HepG2 (cell line): ENCODE measurements at regions not wholly inside any gene's neighbourhood (a gene's known extent, or its start where the extent isn't known, plus 50 kb on each side); places are given as distances from the start of the nearest gene placed in this dataset.

Experiments
- ATAC-seq: fragments of 200-7000 bp; cut with Tn5 transposase; 3 replicates; pipeline ENCODE4 v1.9.1; 2020; ENCODE audit warnings: mild to moderate bottlenecking, moderate library complexity
- BruUV-seq: library from RNA; stranded (reverse); fragments of 400-500 nt; replicated peaks from 2 replicates; lab custom pipeline; 2021; lab: Mats Ljungman, UMichigan
- CTCF ChIA-PET: fragments of 300-600 bp; formaldehyde crosslinking; extraction: SDS; loops from one replicate; lab custom pipeline; 2021; ENCODE audit warnings: low total read pairs, inconsistent platforms, low intra/inter-chr PET ratio; lab: Yijun Ruan, JAX
- POLR2A ChIA-PET: fragments of 350-600 bp; sonication (Branson Sonifier 250); formaldehyde crosslinking; loops from one replicate; lab custom pipeline; 2020; ENCODE audit warnings: antibody characterized with exemption, inconsistent platforms; lab: Yijun Ruan, JAX
- DNase-seq: peaks from one replicate; pipeline ENCODE4 v3.0.0-alpha.2; 2015; ENCODE audit warnings: low spot score
- FAIRE-seq: peaks from 3 replicates; lab custom pipeline; 2011; peaks lifted over from hg19 to GRCh38; lab: Jason Lieb, UNC
- H2AFZ ChIP-seq: one replicate; pipeline ENCODE4 v1.6.1; 2011; ENCODE audit warnings: low read length, inconsistent platforms
- H3K27ac ChIP-seq: fragments of 300-600 bp; 3 replicates; pipeline ENCODE4 v1.8.0; 2011; ENCODE audit warnings: mixed run types, mild to moderate bottlenecking, mixed read lengths, low read length, inconsistent platforms; ENCODE audit not compliant: insufficient read depth; ENCODE audit errors: extremely low read length
- H3K27me3 ChIP-seq, 2 experiments: fragments of 200-600 bp in 1 of 2; 2 replicates in 1 of 2; 3 replicates in 1 of 2; pipeline versions ENCODE4 v1.6.0 to v1.8.0; 2011; ENCODE audit warnings: low read length in 2 of 2, mild to moderate bottlenecking in 2 of 2, moderate library complexity in 2 of 2, inconsistent platforms in 1 of 2; ENCODE audit not compliant: insufficient read depth in 2 of 2, control insufficient read depth in 1 of 2
- H3K36me3 ChIP-seq, 2 experiments: fragments of 200-600 bp in 1 of 2; replicated peaks in 1 of 2; 2 replicates in 1 of 2; 3 replicates in 1 of 2; pipeline versions ENCODE4 v1.5.1 to v1.8.0; 2011; ENCODE audit warnings: low read length in 2 of 2, inconsistent platforms in 1 of 2; ENCODE audit not compliant: insufficient read depth in 2 of 2, control insufficient read depth in 1 of 2
- H3K4me1 ChIP-seq: 2 replicates; pipeline ENCODE4 v1.5.1; 2012; ENCODE audit warnings: low read length, inconsistent platforms; ENCODE audit not compliant: insufficient read depth
- H3K4me2 ChIP-seq: 2 replicates; pipeline ENCODE4 v1.6.0; 2011; ENCODE audit warnings: low read depth, low read length, inconsistent platforms
- H3K4me3 ChIP-seq, 3 experiments: fragments of 200-600 bp in 1 of 3; sonication (generic), shearing (Covaris generic) in 1 of 3; replicated peaks in 1 of 3; 2 replicates each; pipeline ENCODE4 v1.5.1; 2011 to 2016; ENCODE audit warnings: low read length in 3 of 3, inconsistent platforms in 2 of 3, low read depth in 2 of 3, mild to moderate bottlenecking in 2 of 3, control low read depth in 1 of 3, mixed read lengths in 1 of 3; ENCODE audit not compliant: insufficient read depth in 1 of 3
- H3K79me2 ChIP-seq: one replicate; pipeline ENCODE4 v1.6.1; 2011; ENCODE audit warnings: low read length, inconsistent platforms; ENCODE audit not compliant: insufficient read depth
- H3K9ac ChIP-seq: 2 replicates; pipeline ENCODE4 v1.6.0; 2011; ENCODE audit warnings: mild to moderate bottlenecking, low read depth, low read length, inconsistent platforms; ENCODE audit not compliant: insufficient read depth
- H3K9me3 ChIP-seq: 2 replicates; pipeline ENCODE4 v1.5.1; 2012; ENCODE audit warnings: mild to moderate bottlenecking, low read length
- H4K20me1 ChIP-seq: 2 replicates; pipeline ENCODE4 v1.6.0; 2011; ENCODE audit warnings: inconsistent platforms, mild to moderate bottlenecking, low read length, moderate library complexity; ENCODE audit not compliant: insufficient read depth
- CHD2 ChIP-seq: IDR thresholded peaks from 2 replicates; pipeline ENCODE4 v1.6.1; 2011; ENCODE audit warnings: low read depth, low read length, improper control_type of control experiment
- HMG20A ChIP-seq: IDR thresholded peaks from 2 replicates; pipeline ENCODE4 v1.6.1; 2016; ENCODE audit warnings: borderline replicate concordance
- LCORL ChIP-seq, 2 experiments: fragments of 450-650 bp in 1 of 2; sonication (generic) in 1 of 2; formaldehyde crosslinking in 1 of 2; IDR thresholded peaks; 2 replicates each; pipeline versions ENCODE4 v1.5.0 to v1.6.1; 2017 to 2020; ENCODE audit warnings: antibody characterized with exemption in 1 of 2, missing genetic modification reagents in 1 of 2
- MAFK ChIP-seq, 2 experiments: IDR thresholded peaks in 1 of 2; conservative IDR thresholded peaks in 1 of 2; 2 replicates each; pipeline ENCODE4 v1.6.1; 2011; ENCODE audit warnings: improper control_type of control experiment in 2 of 2, low read length in 2 of 2
- MED8 ChIP-seq: sonication (generic); formaldehyde crosslinking; IDR thresholded peaks from 2 replicates; pipeline ENCODE4 v1.8.1; 2023; ENCODE audit warnings: mild to moderate bottlenecking, missing genetic modification reagents; ENCODE audit not compliant: insufficient replicate concordance
- RBAK ChIP-seq: sonication (generic); formaldehyde crosslinking; IDR thresholded peaks from 2 replicates; pipeline ENCODE4 v1.5.1; 2020; ENCODE audit warnings: mild to moderate bottlenecking, missing genetic modification reagents
- RFXAP ChIP-seq: sonication (generic); formaldehyde crosslinking; IDR thresholded peaks from 2 replicates; pipeline ENCODE4 v1.4.0; 2020; ENCODE audit warnings: missing genetic modification reagents, borderline replicate concordance
- THYN1 ChIP-seq: sonication (generic); formaldehyde crosslinking; IDR thresholded peaks from 2 replicates; pipeline ENCODE4 v1.8.1; 2023; ENCODE audit warnings: low read depth, mild to moderate bottlenecking, moderate library complexity, missing genetic modification reagents, borderline replicate concordance
- WIZ ChIP-seq: sonication (generic); formaldehyde crosslinking; IDR thresholded peaks from 2 replicates; pipeline ENCODE4 v1.5.1; 2020; ENCODE audit warnings: mild to moderate bottlenecking, missing genetic modification reagents
- ZNF225 ChIP-seq: sonication (generic); formaldehyde crosslinking; IDR thresholded peaks from 2 replicates; pipeline ENCODE4 v1.4.0; 2020; ENCODE audit warnings: mild to moderate bottlenecking, missing genetic modification reagents
- ZNF350 ChIP-seq: sonication (generic); formaldehyde crosslinking; IDR thresholded peaks from 2 replicates; pipeline ENCODE4 v1.4.0; 2020; ENCODE audit warnings: mild to moderate bottlenecking, low read depth, missing genetic modification reagents, borderline replicate concordance
- ZNF558 ChIP-seq: sonication (generic); formaldehyde crosslinking; IDR thresholded peaks from 2 replicates; pipeline ENCODE4 v1.9.0; 2022; ENCODE audit warnings: mild to moderate bottlenecking, missing genetic modification reagents, borderline replicate concordance
- ZNF646 ChIP-seq: sonication (generic); formaldehyde crosslinking; IDR thresholded peaks from 2 replicates; pipeline ENCODE4 v1.9.0; 2021; ENCODE audit warnings: mild to moderate bottlenecking, missing genetic modification reagents
- ZNF709 ChIP-seq: sonication (generic); formaldehyde crosslinking; IDR thresholded peaks from 2 replicates; pipeline ENCODE4 v1.5.0; 2020; ENCODE audit warnings: mild to moderate bottlenecking, missing genetic modification reagents
- ZNF737 ChIP-seq: sonication (generic); formaldehyde crosslinking; IDR thresholded peaks from 2 replicates; pipeline ENCODE4 v1.5.0; 2020; ENCODE audit warnings: missing genetic modification reagents, mild to moderate bottlenecking, borderline replicate concordance
- ZNF768 ChIP-seq: sonication (generic); formaldehyde crosslinking; IDR thresholded peaks from 2 replicates; pipeline ENCODE4 v1.4.0; 2020; ENCODE audit warnings: missing genetic modification reagents
- ZNF891 ChIP-seq: sonication (generic); formaldehyde crosslinking; IDR thresholded peaks from 2 replicates; pipeline ENCODE4 v1.5.0; 2020; ENCODE audit warnings: mild to moderate bottlenecking, missing genetic modification reagents
- WGBS: methylation state at CpG from one replicate; pipeline ENCODE4 v1.1.6; 2017; ENCODE audit warnings: low lambda C conversion rate; 5-methylcytosine and 5-hydroxymethylcytosine counted together
- in situ Hi-C: cut with HindIII; loops from 2 replicates; pipeline ENCODE4 v1.10.0; 2017; ENCODE audit warnings: low pct_unique_long_range_greater_than_20kb; ENCODE audit not compliant: extremely low pct_ligation_motif_present
- intact Hi-C: fragments of 100-400 bp; cut with micrococcal nuclease; formaldehyde crosslinking; loops from one replicate; pipeline ENCODE4 v1.10.0; 2022; ENCODE audit not compliant: unreplicated experiment
- TF ChIP-seq, protein P1 (sequence below): sonication (generic); formaldehyde crosslinking; IDR thresholded peaks from 2 replicates; pipeline ENCODE4 v1.5.0; 2020; ENCODE audit warnings: missing genetic modification reagents, mild to moderate bottlenecking, borderline replicate concordance

DNA sequence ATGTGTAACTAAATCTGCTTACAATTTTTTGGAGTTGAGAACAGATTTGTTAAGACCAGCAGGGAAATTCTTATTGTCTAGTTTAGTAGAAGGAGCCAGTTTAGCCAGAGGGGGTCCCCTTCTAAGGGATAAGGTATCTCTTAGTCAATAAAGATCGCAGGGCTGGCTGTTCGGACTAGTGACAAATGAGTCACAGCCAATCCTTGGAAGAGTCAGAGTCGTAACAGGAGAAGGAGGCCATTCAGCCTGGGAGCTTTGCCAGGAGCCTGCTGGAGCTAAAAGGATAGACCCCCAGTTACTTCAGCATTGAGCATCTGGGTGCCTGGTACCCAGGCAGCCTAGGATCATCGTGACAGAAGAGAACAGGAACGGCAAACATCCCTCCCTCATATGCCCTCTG, 191.6 kb upstream of the ARHGAP20 start (continued):
- no peak for TF ChIP-seq ZNF558 (CRISPR knock-in tag)
- no peak for TF ChIP-seq ZNF709
- no peak for TF ChIP-seq LCORL (IDR thresholded peaks at IDR 0.05)
- TF ChIP-seq LCORL (CRISPR knock-in tag; IDR thresholded peaks at IDR 0.05): no peak
- no peak for TF ChIP-seq HMG20A
- no peak for TF ChIP-seq CHD2

DNA sequence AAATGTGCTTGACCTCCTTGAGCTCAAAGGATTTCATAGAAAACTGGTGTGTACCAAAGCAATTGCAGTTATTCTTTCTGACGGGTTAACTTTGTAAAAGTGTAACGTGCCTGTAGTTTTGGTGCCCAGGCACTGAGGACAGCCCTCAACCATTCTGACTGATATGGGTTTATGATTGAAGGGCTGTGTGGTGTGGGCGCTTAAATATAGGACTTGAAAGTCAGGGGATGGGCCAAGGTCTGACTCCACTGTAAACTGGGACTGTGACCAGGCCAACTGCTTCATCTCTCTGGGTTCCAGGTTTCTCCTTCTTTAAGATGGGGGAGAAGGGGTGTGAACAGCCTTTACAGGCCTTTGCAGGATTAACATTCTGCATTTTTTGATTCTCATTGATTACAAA, 191.1 kb upstream of the ARHGAP20 start:
- WGBS: 12% methylated on average over 3 of the region's 3 CpGs
- intact Hi-C loops: no loop called here
- no peak overlapping the region for H3K9ac ChIP-seq
- H3K27ac ChIP-seq: no peak overlapping the region
- H3K9me3 ChIP-seq: no peaks in the 10 kb centered on the region
- H3K27me3 ChIP-seq: peaks cover 0 to under 1% of the 10 kb centered on the region in 2 experiments; a peak in 2 of 5 replicates
- ChIA-PET CTCF (no interaction called here), POLR2A (no interaction called here)
- H2AFZ ChIP-seq: no peak overlapping the region
- FAIRE-seq (no peak), DNase-seq (no peak), ATAC-seq (no peak)
- in situ Hi-C loops: no loop called here
- no peaks in the 10 kb centered on the region for H3K36me3 ChIP-seq
- H3K79me2 ChIP-seq: no peaks in the 10 kb centered on the region
- no peaks in the 10 kb centered on the region for H3K4me1 ChIP-seq
- no peak overlapping the region for H3K4me3 ChIP-seq
- no peak overlapping the region for H3K4me2 ChIP-seq
- no TSS peak for BruUV-seq
- no peaks in the 10 kb centered on the region for H4K20me1 ChIP-seq
- TF ChIP-seq RFXAP (CRISPR knock-in tag) (no peak), WIZ (CRISPR knock-in tag) (no peak), ZNF891 (CRISPR knock-in tag) (no peak), ZNF646 (CRISPR knock-in tag) (no peak), MAFK (conservative IDR thresholded peaks at IDR 0.05 in 1 of 2, IDR thresholded peaks at IDR 0.05 in 1 of 2; ENCODE audit: low read length in 2 of 2) (no peak), ZNF350 (CRISPR knock-in tag) (no peak), ZNF225 (CRISPR knock-in tag) (no peak), RBAK (CRISPR knock-in tag) (no peak), THYN1 (no peak), ZNF737 (CRISPR knock-in tag) (no peak), ZNF768 (no peak), MED8 (no peak)
- TF ChIP-seq, protein P1, sequence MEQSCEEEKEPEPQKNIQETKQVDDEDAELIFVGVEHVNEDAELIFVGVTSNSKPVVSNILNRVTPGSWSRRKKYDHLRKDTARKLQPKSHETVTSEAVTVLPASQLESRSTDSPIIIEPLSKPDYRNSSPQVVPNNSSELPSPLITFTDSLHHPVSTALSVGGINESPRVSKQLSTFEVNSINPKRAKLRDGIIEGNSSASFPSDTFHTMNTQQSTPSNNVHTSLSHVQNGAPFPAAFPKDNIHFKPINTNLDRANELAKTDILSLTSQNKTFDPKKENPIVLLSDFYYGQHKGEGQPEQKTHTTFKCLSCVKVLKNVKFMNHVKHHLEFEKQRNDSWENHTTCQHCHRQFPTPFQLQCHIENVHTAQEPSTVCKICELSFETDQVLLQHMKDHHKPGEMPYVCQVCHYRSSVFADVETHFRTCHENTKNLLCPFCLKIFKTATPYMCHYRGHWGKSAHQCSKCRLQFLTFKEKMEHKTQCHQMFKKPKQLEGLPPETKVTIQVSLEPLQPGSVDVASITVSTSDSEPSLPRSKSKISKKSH: no peak
